ENCODE measurements at regions not wholly inside any gene's neighbourhood (a gene's known extent, or its start where the extent isn't known, plus 50 kb on each side); places are given as distances from the start of the nearest gene placed in this dataset.

- no peak overlapping the region for H3K27ac ChIP-seq (ENCODE audit: low read depth)
- no peak for DNase-seq (ENCODE audit: low spot score)
- H3K36me3 ChIP-seq (ENCODE audit: insufficient read depth), result no peaks in the 10 kb centered on the region
- no peaks in the 10 kb centered on the region for H3F3A ChIP-seq (replicated peaks; ENCODE audit: low read depth)
- Mint-ChIP-seq H3K36me3 (ENCODE audit: low read depth) (no peaks in the 10 kb centered on the region), H3K4me1 (peaks cover 23% of the 10 kb centered on the region; the same call in 2 of the 3 replicates), H3K27me3 (ENCODE audit: insufficient read depth, low read depth, poor library complexity) (peaks cover 7% of the 10 kb centered on the region), H3K27ac (no peak overlapping the region), H3K4me3 (no peak overlapping the region), H3K9me3 (no peaks in the 10 kb centered on the region; the same call in 2 of the 3 replicates)
- H2AFZ ChIP-seq, result no peak overlapping the region
- H3K27me3 ChIP-seq (ENCODE audit: insufficient read depth), result no peaks in the 10 kb centered on the region
- TF ChIP-seq ZNF462 (CRISPR knock-in tag; IDR thresholded peaks at IDR 0.05), result no peak
- no peak for TF ChIP-seq STAT1 (IDR thresholded peaks at IDR 0.05; ENCODE audit: unreplicated experiment)
- TF ChIP-seq CREB1 (CRISPR knock-in tag; IDR thresholded peaks at IDR 0.05; ENCODE audit: low read depth), result no peak
- TF ChIP-seq NANOG (IDR thresholded peaks at IDR 0.05; ENCODE audit: borderline replicate concordance), result no peak
- no peak for TF ChIP-seq ZNF331 (CRISPR knock-in tag; IDR thresholded peaks at IDR 0.05; ENCODE audit: low read depth)
- no peak for TF ChIP-seq EZH2phosphoT487 (IDR thresholded peaks at IDR 0.05; ENCODE audit: unreplicated experiment)
- no peak for TF ChIP-seq JUNB (IDR thresholded peaks at IDR 0.05; ENCODE audit: unreplicated experiment)
- no peak for TF ChIP-seq POLR2AphosphoS5 (IDR thresholded peaks at IDR 0.05; ENCODE audit: low read depth)
- TF ChIP-seq CTCF (conservative IDR thresholded peaks at IDR 0.05; ENCODE audit: low read depth in 2 of 2), result no peak
- no peak overlapping the region for H3K4me3 ChIP-seq
- H4K20me1 ChIP-seq (replicated peaks; ENCODE audit: insufficient read depth), result no peaks in the 10 kb centered on the region
- H3K4me1 ChIP-seq (ENCODE audit: insufficient read depth), result peaks cover 7% of the 10 kb centered on the region; the same call in 1 of the 2 replicates
- H3K4me2 ChIP-seq, result no peak overlapping the region
- 0 out of 2 replicates have a peak, but pooled peaks cover 2% of the 10 kb centered on the region for H3K9me2 ChIP-seq (ENCODE audit: insufficient read depth)
- no peak for ATAC-seq
- H3K79me2 ChIP-seq (replicated peaks; ENCODE audit: insufficient read depth), result no peaks in the 10 kb centered on the region
Observed at GRCh38 chr13:103695320-103695719, 629.1 kb upstream of the SLC10A2 start.

Data from GM23338 (cell line).